Tibial nerve (tissue), 4 donors: ENCODE measurements at regions not wholly inside any gene's neighbourhood (a gene's known extent, or its start where the extent isn't known, plus 50 kb on each side); places are given as distances from the start of the nearest gene placed in this dataset.

Experiments used
- DNase-seq, 2 donors: peaks; one replicate each; pipeline ENCODE4 v3.0.0-alpha.2; 2019; ENCODE audit warnings: low spot score in 2 of 2
- H3K27ac ChIP-seq, 4 donors: fragments of 200-600 bp; sonication (generic) in 3 of 4; one replicate each; pipeline ENCODE4 v1.5.1; 2017 to 2019; ENCODE audit warnings: mild to moderate bottlenecking in 1 of 4
- H3K27me3 ChIP-seq, 2 donors: fragments of 200-600 bp; sonication (generic) in 1 of 2; one replicate each; pipeline versions ENCODE4 v1.5.1 to v1.6.0; 2017 to 2019
- H3K36me3 ChIP-seq, 3 donors: fragments of 200-600 bp; sonication (generic); one replicate each; pipeline ENCODE4 v1.5.1; 2018 to 2019
- H3K4me1 ChIP-seq, 4 donors: fragments of 200-600 bp; sonication (generic) in 3 of 4; one replicate each; pipeline ENCODE4 v1.5.1; 2017 to 2019
- H3K4me3 ChIP-seq, 4 donors: fragments of 200-600 bp; sonication (generic) in 3 of 4; one replicate each; pipeline ENCODE4 v1.5.1; 2017 to 2019; ENCODE audit warnings: mild to moderate bottlenecking in 1 of 4, moderate library complexity in 1 of 4
- H3K9me3 ChIP-seq, 4 donors: fragments of 200-600 bp; sonication (generic) in 3 of 4; one replicate each; pipeline ENCODE4 v1.5.1; 2017 to 2019
- EP300 ChIP-seq, 2 donors: sonication (generic); formaldehyde crosslinking; IDR thresholded peaks; one replicate each; pipeline ENCODE4 v1.6.1; 2017; ENCODE audit warnings: antibody characterized with exemption in 2 of 2, mild to moderate bottlenecking in 1 of 2
- POLR2A ChIP-seq, 2 donors: fragments of 450-650 bp; IDR thresholded peaks; one replicate each; pipeline ENCODE4 v1.6.1; 2017; ENCODE audit warnings: antibody characterized with exemption in 2 of 2, mild to moderate bottlenecking in 2 of 2, moderate library complexity in 2 of 2
- WGBS, 2 donors: methylation state at CpG; one replicate each; pipeline ENCODE4 v1.1.5; 2018; 5-methylcytosine and 5-hydroxymethylcytosine counted together
- TF ChIP-seq, protein P1 (sequence below), 5 experiments: fragments of 200-600 bp in 3 of 5; fragments of 450-650 bp in 2 of 5; sonication (generic) in 3 of 5; IDR thresholded peaks; one replicate each; pipeline ENCODE4 v1.5.1; 2016 to 2019; ENCODE audit warnings: antibody characterized with exemption in 5 of 5, mild to moderate bottlenecking in 3 of 5, moderate library complexity in 2 of 5

DNA sequence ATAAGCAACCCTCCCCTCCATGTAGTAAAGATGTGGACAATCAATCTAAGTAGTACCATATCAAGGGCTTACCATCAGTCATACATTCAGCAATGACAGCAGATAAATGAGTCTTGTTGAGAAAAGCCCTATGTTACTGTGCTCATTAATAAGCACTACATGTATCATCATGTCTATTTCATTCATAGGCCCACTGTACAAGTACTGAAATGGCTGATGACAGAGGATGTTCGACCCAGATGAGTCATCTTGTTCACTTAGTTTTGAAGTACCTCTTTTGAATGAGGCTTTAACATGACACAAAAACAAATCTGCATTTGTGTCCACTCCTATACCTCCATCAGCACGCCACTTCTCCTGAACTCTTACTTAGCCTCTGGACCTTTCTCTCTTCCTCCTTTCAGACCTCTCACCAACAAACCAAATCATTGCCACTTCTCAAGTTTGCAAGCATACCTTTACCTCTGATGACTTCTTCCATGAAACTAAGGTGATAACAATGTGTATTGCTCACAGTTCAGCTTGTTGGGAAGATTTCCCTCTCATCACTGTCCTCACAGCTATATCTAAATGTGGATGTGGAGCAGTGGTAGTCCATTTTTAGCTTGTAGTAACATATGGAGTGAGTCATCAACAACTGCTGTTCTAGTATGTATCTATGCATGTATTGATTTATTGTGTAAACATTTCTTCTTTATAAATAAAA is 921.0 kb upstream of the SLC39A10 start:
- 73 to 76% methylated on average over 2 of the region's 2 CpGs for WGBS, 2 donors
- H3K4me1 ChIP-seq = no peaks in the 10 kb centered on the region
- TF ChIP-seq, protein P1, sequence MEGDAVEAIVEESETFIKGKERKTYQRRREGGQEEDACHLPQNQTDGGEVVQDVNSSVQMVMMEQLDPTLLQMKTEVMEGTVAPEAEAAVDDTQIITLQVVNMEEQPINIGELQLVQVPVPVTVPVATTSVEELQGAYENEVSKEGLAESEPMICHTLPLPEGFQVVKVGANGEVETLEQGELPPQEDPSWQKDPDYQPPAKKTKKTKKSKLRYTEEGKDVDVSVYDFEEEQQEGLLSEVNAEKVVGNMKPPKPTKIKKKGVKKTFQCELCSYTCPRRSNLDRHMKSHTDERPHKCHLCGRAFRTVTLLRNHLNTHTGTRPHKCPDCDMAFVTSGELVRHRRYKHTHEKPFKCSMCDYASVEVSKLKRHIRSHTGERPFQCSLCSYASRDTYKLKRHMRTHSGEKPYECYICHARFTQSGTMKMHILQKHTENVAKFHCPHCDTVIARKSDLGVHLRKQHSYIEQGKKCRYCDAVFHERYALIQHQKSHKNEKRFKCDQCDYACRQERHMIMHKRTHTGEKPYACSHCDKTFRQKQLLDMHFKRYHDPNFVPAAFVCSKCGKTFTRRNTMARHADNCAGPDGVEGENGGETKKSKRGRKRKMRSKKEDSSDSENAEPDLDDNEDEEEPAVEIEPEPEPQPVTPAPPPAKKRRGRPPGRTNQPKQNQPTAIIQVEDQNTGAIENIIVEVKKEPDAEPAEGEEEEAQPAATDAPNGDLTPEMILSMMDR (IDR thresholded peaks at IDR 0.05) = no peak
- no peak for TF ChIP-seq POLR2A (IDR thresholded peaks at IDR 0.05)
- TF ChIP-seq EP300 (IDR thresholded peaks at IDR 0.05) = no peak
- DNase-seq = no peak
- no peak overlapping the region for H3K4me3 ChIP-seq
- H3K27ac ChIP-seq = no peak overlapping the region
- H3K36me3 ChIP-seq = no peaks in the 10 kb centered on the region
- H3K27me3 ChIP-seq = no peaks in the 10 kb centered on the region
- H3K9me3 ChIP-seq = peaks cover 0 to 15% (median 0%) of the 10 kb centered on the region in 4 donors

- whole genome bisulfite sequencing, 2 donors = 61 to 64% methylated on average over 1 of the region's 1 CpG
- no peaks in the 10 kb centered on the region for H3K4me1 ChIP-seq
- H3K4me3 ChIP-seq = no peak overlapping the region
- no peaks in the 10 kb centered on the region for H3K36me3 ChIP-seq
- no peak overlapping the region for H3K27ac ChIP-seq
- H3K9me3 ChIP-seq = peaks cover 0 to 14% (median 0%) of the 10 kb centered on the region in 4 donors
- DNase-seq = no peak
- no peaks in the 10 kb centered on the region for H3K27me3 ChIP-seq
- no peak for TF ChIP-seq POLR2A (IDR thresholded peaks at IDR 0.05)
- no peak for TF ChIP-seq EP300 (IDR thresholded peaks at IDR 0.05)
- TF ChIP-seq, protein P1 (IDR thresholded peaks at IDR 0.05) = no peak
These were observed 926.8 kb upstream of the SLC39A10 start for GRCh38 chr2:194730266-194730665.

DNA sequence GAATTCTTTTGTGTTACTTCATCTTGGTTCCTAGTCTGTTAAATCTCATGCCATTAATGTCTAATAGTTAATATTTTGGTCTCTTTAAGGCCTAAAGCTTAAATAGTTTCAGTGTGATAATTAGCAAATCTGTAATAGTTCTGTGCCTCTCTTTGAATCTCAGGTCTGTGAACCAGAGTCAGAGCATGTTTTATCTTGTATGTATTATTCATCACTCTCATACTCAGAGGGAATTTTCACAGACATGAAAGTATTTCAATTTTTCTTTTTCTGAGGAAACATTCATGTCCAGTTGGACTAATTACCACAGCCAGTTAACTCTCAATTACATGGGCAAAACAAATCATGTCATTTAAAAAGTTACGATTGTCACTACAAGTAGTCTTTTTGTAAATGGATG is 931.9 kb upstream of the SLC39A10 start:
- TF ChIP-seq POLR2A (IDR thresholded peaks at IDR 0.05) (no peak), EP300 (IDR thresholded peaks at IDR 0.05) (no peak)
- TF ChIP-seq, protein P1 (IDR thresholded peaks at IDR 0.05) = no peak
- Histone ChIP-seq H3K36me3 (no peaks in the 10 kb centered on the region), H3K9me3 (no peaks in the 10 kb centered on the region), H3K27me3 (no peaks in the 10 kb centered on the region), H3K4me1 (no peaks in the 10 kb centered on the region), H3K27ac (no peak overlapping the region), H3K4me3 (no peak overlapping the region)
- WGBS, 2 donors = 57 to 67% methylated on average over 1 of the region's 1 CpG
- DNase-seq = no peak

- H3K4me3 ChIP-seq = no peak overlapping the region
- no peak overlapping the region for H3K27ac ChIP-seq
- WGBS, 2 donors = 74 to 79% methylated on average over 2 of the region's 2 CpGs
- no peak for DNase-seq
- no peaks in the 10 kb centered on the region for H3K36me3 ChIP-seq
- TF ChIP-seq EP300 (IDR thresholded peaks at IDR 0.05) = no peak
- TF ChIP-seq POLR2A (IDR thresholded peaks at IDR 0.05) = no peak
- TF ChIP-seq, protein P1 (IDR thresholded peaks at IDR 0.05) = no peak
- no peaks in the 10 kb centered on the region for H3K9me3 ChIP-seq
- H3K27me3 ChIP-seq = no peaks in the 10 kb centered on the region
- H3K4me1 ChIP-seq = no peaks in the 10 kb centered on the region
These were observed 933.6 kb upstream of the SLC39A10 start for GRCh38 chr2:194723446-194723845.

DNA sequence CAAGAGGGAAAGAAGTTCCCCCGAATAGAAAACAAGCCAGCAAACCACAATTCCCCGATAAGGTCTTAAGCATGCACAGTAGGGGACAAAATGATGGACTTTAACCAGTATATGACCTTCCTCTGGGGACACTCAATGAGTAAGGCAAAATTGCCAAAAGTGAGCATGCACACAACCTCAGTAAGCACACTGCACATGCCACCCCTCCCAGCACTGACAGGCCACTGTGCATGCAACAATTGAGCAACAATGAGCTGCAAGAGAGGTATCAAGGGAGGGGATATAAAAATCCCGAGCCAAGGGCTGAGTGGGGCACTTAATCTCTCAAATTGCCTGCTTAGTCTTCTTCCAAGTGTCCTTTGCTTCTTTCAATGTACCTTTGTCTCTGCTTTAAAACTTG is 935.8 kb upstream of the SLC39A10 start:
- no peaks in the 10 kb centered on the region for H3K4me1 ChIP-seq
- TF ChIP-seq POLR2A (IDR thresholded peaks at IDR 0.05) (no peak), EP300 (IDR thresholded peaks at IDR 0.05) (no peak)
- TF ChIP-seq, protein P1 (IDR thresholded peaks at IDR 0.05) = no peak
- no peak for DNase-seq
- H3K27ac ChIP-seq = no peak overlapping the region
- H3K27me3 ChIP-seq = no peaks in the 10 kb centered on the region
- no peaks in the 10 kb centered on the region for H3K9me3 ChIP-seq
- no peak overlapping the region for H3K4me3 ChIP-seq
- no peaks in the 10 kb centered on the region for H3K36me3 ChIP-seq
- WGBS, 2 donors = 73 to 75% methylated on average over 3 of the region's 3 CpGs
